GM19238 (cell line): ENCODE measurements at regions not wholly inside any gene's neighbourhood (a gene's known extent, or its start where the extent isn't known, plus 50 kb on each side); places are given as distances from the start of the nearest gene placed in this dataset.
A peak's percentile ranks its signal among the peaks of the same experiment; 100 is the strongest.

ENCODE experiments used
- DNase-seq: peaks from one replicate; pipeline ENCODE4 v3.0.0; 2011; ENCODE audit warnings: low spot score; ENCODE audit not compliant: insufficient read length

DNA sequence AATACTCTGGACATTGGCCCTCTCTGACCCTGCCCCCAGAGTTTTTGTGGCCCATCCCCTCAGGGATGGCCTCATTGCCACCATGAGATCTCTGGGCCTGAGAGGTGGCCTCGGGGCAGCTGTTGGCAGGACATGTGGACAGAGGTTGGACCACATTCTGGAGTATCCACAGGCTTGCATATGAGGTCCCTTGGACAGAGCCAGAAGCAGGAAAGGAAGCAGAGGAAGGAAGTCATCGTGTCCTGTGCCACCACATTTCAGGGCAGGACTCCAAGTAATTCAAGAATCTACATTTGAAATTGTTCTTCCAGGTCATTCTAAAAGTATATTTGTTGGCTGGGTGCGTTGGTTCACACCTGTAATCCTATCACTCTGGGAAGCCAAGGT is 95.9 kb upstream of the PPP2R5A start:
- no peak for DNase-seq

DNA sequence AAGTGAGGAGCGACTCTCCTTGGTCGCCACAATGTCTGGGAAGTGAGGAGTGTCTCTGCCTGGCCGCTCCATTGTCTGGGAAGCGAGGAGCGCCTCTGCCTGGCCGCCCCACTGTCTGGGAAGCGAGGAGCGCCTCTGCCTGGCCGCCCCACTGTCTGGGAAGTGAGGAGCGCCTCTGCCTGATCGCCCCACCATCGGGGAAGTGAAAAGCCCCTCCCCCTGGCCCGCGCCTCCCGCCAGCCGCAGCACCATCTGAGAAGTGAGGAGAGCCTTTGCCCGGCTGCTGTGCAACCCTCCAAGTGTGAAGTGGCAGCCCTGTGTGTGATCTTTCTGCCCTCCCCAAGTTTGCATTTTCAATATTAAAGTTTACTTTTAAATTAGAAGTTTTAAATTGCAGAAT is 95.0 kb upstream of the PPP2R5A start:
- no peak for DNase-seq

DNA sequence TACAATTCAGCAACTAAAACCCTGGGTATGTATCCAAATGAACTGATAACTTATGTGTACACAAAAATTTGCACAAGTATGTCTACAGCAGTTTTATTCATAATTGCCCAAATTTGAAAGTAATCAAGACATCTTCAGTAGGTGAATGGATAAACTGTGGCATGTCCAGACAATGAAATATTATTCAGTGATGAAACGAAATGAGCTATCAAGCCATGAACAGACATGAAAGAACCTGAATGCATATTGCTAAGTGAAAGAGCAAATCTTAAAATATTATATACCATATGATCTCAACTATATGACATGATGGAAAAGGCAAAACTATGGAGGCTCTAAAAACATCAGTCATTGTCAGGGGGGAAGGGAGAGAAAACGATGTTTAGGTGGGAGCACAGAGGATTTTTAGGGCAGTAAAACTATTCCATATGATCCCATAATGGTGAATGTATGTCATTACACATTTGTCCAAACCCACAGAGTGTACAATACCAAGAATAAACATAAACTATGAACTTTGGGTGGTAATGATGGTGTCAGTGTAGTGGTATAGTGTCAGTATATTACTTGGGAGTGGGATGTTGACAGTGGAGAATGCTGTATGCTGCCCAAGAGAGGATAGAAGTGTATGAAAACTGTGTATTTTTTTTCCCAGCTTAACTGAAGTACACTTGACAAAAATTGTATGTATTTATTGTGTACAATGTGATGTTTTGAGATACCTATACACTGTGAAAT is 92.8 kb upstream of the PPP2R5A start:
- no peak for DNase-seq

DNA sequence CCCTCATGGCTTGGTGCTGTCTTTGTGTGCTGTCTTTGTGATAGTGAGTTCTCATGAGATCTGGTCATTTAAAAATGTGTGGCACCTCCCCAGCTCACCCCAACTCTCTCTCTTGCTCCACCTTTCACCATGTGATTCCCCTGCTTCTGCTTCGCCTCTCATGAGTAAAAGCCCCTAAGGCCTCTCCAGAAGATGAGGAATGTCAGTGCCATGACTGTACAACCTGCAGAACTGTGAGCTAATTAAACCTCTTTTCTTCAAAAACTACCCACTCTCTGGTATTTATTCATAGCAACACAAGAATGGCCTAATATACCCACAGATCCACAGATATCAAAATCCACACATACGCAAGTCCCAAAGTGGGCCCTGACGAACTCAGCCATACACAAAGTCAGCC is 88.9 kb upstream of the PPP2R5A start:
- DNase-seq = no peak

DNA sequence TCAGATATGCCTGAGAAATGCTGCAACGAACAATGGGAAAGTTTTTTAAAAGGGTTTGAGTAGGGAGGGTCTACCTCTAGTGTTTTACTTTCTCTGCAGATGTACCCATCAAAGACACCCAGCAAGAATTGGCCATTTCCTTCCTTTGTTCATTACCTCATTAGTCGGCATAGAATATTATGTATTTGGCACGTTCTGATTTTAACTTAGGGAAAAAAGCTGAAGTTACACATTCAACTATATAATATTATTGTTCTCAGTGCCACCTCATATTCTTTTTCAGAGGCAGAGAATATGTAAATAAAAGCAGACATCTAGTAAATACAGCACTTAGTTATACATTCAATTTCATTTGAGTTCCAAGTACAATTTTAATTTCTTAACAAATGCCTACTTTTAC is 83.7 kb upstream of the PPP2R5A start:
- no peak for DNase-seq

DNA sequence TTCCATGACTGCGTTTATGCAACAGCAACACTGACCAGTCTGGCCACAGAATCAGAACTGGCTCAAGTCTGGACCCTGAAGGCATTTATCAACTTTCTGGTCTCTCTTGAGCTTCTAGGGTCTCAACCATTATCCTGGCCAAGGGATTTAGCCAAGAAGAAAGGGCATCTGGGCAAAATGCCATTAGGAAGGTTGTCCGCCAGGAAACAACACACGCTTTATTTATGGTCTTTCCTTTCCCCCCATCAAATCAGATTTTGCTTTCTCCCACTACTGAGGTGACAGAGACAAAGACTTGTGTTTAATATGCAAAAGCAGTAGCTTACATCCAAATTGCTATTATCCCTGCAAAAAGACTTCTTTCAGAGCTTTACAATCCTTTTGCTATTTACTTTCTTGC is 81.6 kb upstream of the PPP2R5A start:
- no peak for DNase-seq

DNA sequence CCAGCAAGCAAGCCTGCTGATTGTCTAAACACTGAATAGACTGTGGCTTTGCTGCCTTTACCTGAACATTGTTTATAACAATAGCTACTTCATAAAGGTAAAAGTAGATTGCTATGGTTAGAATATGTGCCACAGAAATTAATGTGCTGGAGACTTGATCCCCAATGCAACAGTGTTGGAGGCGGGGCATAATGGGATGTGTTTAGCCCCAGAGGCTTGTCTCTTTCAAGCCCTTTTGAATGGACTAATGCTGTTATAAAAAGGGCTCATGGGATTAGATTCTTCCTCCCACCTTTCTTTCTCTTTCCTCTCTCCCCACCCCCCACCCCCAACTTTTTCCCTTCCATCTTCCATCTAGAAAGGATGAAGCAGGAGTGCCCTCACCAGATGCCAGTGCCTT is 80.2 kb upstream of the PPP2R5A start:
- DNase-seq = no peak

DNA sequence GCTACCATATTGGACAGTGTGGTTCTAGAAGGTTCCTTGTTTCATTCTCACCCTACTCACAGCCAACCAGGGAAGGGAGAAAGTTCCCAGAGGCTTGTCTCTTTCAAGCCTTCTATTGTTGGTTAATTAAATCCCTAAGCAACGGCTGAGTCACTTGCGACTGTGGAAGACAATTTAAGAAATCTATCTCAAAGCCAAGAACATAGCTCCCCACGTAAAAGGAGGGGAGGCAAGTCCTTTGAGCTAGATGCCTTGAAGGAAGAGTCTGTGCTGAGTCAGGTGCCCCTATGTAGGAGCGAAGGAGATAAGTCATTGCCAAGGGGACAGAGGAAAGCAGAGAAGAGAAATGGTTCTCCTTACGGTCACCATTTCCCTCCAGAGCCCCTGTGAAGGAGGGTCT is 79.4 kb upstream of the PPP2R5A start:
- DNase-seq = no peak

DNA sequence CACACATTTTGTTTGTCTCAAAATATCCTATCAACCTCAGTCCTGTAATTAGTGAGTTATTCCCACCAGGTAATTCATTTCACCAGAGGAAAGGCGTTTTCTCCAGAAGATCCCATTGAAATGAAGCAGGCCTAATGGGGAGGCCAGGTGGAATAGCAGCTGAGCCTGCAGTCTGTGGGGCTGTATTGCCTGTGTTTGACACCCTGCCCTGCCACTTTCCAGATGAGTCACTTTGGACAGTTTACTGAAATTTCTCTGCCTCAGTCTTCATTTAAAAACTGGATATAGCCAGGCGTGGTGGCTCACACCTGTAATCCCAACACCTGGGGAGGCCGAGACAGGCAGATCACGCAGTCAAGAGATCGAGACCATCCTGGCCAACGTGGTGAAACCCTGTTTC is 78.1 kb upstream of the PPP2R5A start:
- no peak for DNase-seq

DNA sequence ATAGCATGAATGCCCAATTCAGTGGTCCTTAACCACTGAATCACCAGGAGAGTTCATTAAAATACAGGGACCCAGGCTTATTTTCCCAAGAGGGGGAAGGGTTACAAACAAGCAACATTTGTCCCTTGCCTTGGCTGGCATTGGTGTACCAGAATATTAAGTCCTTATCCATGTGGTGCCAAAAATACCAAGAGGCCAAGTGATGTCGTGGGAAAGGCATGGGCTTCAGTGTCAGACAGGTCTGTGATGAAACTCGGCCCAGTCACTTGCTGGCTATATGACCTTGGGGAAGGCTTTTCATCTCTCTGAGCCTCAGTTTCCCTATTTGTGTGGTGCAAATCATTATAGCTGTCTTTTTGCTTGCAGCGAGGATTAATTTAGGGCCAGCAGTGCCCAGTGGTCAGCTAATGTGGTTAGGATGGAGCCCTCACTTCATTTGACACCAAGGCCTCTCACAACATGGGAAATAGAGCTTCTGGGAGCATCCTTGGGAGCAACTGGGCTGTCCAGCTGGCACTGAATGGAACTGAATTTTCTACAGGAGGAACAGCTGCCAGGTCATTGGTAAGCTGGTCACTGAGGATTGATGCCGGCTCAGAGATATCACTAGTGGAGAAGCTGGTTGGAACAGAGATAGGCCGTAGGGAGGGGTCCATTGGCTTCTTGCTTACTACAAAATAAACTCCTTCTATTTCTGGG is 77.2 kb upstream of the PPP2R5A start:
- no peak for DNase-seq

DNA sequence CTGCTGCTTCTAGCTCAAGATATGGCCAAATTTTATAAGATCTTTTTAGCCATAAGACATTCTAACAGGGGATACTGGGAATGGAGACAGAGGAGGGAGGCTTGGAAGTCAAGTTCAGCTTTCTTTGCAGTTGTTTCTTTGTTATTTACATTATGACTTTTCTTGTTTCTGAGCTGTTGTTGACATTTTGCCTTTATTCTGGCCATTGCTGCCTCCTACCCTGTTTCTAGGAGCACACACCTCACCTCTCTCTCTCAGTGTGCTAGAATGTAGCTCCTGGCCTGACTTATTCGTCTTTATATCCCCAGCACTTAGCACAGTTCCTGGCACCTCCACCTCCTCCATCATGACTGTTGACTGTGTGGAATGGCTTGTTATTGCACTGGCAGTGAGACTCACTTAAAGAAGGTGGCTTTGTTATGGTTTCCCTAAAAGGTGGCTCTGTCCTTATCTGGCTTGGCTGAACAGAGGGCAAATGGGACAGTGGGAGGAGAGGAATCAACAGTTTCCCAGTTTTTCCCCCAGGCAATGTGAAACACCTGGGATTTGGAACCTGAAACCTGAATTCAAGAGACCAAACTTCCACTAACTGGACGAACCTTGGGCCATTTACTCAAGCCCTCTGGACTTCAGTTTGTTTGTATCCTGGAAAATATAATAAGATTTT is 76.1 kb upstream of the PPP2R5A start:
- DNase-seq = no peak

DNA sequence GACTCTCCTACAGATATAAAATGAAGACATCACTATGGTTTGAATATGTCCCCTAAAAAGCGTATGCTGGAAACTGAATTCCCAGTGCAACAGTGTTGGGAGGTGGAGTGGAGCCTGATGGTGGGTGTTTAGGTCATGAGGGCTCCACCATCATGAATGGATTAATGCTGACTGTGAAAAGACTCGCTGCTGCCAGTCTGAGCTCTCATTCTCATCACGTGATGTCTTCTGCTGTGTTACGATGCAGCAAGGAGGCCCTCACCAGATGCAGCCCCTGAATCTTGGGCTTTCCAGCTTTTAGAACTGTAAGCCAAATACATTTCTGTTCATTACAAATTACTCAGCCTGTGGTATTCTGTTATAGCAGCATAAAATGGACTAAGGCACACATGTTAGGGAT is 73.8 kb upstream of the PPP2R5A start:
- no peak for DNase-seq

DNA sequence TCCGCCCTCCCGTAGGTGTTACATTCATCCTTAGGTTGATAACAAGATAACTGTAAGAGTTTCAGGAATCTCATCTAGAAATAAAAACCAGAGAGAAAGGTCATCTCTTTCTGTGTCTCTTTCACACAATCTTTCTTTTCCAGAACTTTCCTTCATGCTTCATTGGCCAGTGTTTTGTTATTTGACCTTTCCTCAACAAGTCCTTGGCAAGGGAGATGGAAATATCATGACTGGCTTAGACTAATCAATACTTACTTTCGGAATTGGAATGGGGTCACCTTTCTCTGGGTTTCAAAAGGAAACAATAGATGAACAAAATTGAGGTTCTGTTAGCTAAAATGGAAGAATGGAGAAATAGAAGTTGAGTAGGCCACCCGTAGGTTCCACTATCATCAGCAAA is 72.9 kb upstream of the PPP2R5A start:
- no peak for DNase-seq

DNA sequence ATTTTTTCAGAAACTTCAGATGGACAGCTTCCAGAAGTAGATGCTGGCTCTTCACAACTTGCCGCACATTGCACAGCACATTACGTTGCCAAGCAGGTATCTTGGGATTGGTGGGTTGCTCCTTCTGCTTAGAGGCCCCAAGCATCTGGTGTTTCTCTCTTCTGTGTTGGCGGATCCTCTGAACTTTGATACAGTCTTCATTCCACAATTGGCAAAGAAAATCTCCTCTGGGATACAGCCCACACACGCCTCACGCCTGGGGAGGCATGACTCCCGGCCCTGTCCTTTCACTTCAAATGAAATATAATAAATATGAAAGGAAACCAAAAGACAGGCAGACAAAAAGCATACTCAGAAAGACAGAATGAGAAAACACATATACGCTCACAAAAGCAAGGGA is 72.3 kb upstream of the PPP2R5A start:
- DNase-seq = no peak

DNA sequence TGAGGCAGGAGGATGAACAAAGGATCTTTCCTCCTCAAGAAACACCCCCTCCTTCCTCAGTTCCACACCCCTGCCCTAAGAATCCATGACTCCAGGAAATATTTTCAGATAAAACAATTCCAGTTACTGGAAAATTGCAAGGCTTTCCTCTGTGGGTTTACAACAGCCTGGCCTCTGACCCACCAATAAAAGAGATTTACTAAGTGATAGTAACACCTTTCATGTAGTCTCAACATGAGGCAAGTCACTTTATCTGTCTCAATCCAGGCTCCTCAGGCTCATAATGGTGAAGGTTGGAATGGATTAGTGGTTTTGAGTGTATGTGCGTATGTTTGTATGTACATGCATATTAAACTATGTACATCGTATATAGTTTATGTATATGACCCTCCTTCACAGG is 71.4 kb upstream of the PPP2R5A start:
- no peak for DNase-seq

DNA sequence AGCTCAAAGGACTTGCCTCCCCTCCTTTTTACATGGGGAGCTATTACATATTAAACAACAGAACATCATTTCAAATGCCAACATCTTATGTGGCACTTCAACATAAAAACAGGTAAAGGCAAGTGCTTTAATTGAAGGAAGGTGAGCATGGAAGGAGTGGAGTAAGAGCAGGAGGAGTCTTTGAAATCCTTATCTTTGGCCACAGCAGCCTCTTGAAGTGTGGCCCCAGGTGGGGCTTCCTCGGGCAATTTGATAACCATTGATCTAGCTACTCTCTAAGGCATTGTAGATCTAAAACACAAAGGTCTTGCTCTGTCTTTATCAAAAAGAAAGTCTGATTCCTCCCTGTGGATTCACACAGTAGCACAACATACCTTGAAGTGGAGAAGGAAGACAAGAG is 70.9 kb upstream of the PPP2R5A start:
- DNase-seq = no peak

DNA sequence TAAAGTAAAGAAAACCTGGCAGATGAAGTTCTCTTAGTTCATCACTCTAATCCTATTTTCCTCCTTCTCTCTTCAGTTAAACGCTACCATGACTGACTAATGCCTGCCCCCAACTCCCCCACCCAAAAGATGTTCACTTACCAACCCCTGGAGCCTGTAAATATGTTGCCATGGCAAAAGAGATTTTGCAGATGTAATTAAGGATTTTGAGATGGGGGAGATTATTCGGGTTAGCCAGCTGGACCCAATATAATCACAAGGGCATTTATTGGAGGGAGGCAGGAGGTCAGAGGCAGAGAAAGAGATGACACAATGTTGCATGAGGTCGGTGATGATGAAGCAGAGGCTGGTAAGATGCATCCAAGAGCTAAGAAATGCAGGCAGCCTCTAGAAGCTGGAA is 69.3 kb upstream of the PPP2R5A start:
- no peak for DNase-seq

DNA sequence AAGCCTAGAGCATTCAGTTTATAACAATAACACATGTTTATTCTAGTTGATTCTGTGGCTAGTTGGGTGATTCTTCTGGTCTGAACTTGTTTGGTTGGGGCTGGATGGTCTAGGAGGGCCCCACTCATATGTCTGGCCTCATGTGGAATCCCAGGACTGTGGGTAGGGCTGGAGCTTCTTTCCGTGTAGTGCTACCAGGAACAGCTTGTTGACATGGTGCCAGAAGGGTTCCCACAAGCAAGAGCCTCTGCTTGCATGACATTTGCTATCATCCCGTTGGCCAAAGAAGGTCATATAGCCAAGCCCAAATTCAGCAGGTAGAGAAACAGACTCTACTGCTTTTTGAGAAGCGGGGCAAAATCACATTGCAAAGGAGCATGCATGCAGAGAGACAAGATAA is 67.6 kb upstream of the PPP2R5A start:
- DNase-seq = no peak

DNA sequence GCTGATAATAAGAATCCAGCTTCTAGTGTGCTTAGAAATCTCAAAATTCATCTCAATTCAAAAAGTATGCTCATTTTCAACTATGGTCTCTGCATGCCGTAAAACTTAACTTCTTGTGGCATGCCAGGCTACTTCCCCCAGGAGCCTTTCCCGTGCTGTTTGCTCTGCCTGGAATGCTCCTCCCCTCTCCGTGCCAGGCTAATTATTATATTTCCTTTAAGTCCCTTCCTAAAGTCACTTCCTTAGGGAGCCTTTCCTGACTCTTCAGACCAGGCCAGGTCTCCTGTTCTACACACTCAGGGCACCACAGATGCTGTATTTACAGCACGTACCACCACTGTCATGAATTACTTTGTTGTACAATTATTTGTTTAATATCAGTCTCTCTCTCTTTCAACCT is 67.1 kb upstream of the PPP2R5A start:
- no peak for DNase-seq

DNA sequence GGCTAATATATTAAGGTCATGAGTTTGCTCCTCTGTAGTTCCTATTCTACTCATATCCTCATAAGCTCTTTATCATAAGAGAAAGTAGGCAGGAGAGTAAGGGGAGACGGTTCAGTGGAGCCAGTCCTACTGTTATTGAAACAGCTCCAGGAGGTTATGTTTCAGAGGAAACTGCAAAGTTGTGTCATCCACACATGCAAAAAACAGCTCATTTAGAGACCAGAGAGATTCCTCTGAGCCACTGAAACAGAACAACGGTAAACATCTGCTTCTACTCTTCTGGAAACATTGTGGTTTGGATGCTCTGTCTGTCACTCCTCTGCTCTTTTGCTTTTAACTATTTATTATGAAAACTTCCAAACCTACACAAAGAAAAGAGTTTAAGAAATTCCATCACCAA is 66.3 kb upstream of the PPP2R5A start:
- DNase-seq = peak; percentile 36

DNA sequence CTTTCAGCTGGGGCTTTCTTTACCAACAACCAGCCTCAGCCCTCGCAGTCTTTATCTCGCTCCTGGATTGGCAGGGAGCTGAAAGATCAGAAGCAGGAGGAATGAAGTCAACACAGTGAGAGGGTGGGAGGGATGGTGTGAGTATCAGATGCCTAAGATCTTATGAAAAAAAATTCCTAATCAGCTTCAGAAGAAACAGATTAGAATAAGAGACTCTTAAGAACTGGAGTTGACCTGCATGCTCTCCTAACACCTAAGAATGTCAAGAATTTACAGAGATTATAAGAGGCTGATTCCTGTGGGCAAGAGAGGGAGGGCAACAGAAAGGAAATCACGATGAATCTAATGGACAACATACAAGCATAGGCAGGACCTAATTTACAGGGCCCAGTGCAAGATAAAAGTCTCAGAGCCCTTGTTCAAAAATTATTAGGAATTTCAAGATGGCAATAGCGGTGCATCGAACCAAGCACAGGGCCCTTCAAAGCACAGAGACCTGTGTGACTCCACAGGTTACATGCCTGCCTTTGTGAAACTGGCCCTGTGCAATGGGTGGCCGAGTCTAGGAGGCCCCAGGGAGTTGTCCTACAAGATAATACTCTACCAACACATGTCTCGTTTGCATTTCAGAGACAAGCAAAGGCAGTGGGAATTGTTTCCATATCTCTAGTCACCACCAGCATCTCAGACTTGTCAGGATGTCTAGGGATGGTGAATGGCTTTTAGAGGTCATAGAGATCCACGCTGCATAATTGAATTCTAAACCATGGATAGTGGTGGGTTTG is 65.3 kb upstream of the PPP2R5A start:
- DNase-seq = no peak

DNA sequence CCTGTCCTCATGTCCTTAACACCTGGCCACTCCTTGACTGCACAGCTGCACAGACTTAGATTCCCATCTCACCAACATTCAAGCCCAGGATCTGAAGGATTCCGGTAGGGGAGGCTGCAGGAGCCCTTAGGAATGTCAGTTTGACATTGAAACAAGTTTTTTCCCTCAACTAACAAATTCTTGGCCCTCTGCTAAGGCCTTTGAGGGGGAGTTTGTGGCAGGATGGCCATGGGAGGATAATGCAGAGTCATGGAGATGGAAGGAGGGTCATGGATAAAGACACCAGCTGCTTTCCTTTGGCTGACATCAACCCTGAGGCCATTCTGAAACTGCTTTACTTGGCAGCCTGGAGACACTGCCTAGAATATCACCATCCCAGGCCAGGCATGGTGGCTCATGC is 63.4 kb upstream of the PPP2R5A start:
- no peak for DNase-seq
